ENCODE measurements at regions not wholly inside any gene's neighbourhood (a gene's known extent, or its start where the extent isn't known, plus 50 kb on each side); places are given as distances from the start of the nearest gene placed in this dataset.

DNA sequence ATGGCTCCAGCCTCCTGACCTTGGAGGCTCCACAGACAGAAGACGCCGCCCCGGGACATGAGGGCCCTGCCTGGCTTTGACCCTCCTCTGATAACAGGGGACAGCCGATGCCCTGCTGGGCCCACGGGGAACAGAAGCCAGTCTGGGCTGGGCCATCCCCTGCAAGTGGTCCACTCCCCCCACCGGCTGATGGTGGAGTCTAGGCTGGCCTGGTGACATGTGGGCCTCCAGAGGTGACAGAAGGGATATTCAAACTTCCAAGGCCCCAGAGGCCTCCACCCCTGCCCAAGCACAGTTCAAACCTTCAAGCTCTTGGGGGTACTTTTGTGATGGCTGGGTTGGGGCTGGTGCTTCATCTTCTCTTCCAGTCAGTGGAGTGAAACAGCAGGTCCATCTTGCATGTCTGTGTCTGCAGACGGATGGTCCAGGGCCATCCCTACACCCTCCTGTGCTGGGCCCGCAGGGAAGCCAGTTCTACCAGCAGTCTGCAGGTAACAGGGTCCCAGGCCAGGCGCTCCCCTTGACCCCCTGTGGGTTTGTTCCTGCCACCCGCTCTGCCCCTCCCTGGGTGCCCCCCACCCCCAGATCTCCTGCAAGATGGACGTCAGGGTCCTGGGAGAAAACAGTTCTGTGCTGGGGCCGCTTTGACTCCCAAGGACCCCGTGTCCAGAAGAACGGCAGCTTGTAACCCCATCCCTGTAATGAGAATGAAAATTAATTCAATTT, 929.9 kb downstream of the BRD1 start:
- TF ChIP-seq POLR2A (IDR thresholded peaks at IDR 0.05) (no peak), CTCF (IDR thresholded peaks at IDR 0.05 in 8 of 11, conservative IDR thresholded peaks at IDR 0.05 in 3 of 11) (no peak), POLR2AphosphoS5 (IDR thresholded peaks at IDR 0.05) (no peak)

Measured in spleen (tissue), 7 donors.